HG03460 (cell line): ENCODE measurements at regions not wholly inside any gene's neighbourhood (a gene's known extent, or its start where the extent isn't known, plus 50 kb on each side); places are given as distances from the start of the nearest gene placed in this dataset.
"Not testable (repeated sequence)": the region's sequence is repeated elsewhere in the genome, so short reads cannot be mapped to it uniquely, and the experiment has no call there.

Source experiments
- ATAC-seq: cut with Tn5 transposase; IDR thresholded peaks from one replicate; pipeline ENCODE4 v1.9.1; 2021; ENCODE audit not compliant: unreplicated experiment

- ATAC-seq = no peak
Observed at GRCh38 chr4:137960371-137961050, 281.6 kb downstream of the SLC7A11 start.

GRCh38 chr4:137957806-137958205, 284.3 kb downstream of the SLC7A11 start:
- no peak for ATAC-seq

GRCh38 chr4:137956256-137956655, 285.9 kb downstream of the SLC7A11 start:
- ATAC-seq = no peak

GRCh38 chr4:137955595-137955994, 286.6 kb downstream of the SLC7A11 start:
- no peak for ATAC-seq

GRCh38 chr4:137952116-137952515, 290.0 kb downstream of the SLC7A11 start:
- no peak for ATAC-seq

DNA sequence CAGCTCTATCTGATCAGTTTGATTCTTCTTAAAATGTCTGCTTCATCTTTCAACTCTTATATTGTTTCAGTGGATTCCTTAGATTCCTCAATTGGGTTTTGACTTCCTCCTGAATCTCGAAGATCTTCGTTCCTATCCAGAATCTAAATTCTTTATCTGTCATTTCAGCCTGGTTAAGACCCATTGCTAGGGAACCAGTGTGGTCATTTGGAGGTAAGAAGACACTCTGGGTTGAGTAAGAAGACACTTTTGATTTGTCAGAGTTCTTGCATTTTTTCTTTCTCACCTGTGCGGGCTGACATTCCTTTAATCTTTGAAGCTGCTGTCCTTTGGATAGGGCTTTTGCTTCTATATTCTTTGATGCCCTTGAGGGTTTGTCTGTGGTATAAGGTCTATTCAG, 291.9 kb downstream of the SLC7A11 start:
- no peak for ATAC-seq

- ATAC-seq = no peak
Observed at GRCh38 chr4:137949746-137950145, 292.4 kb downstream of the SLC7A11 start.

- no peak for ATAC-seq
Observed at GRCh38 chr4:137946453-137947174, 295.5 kb downstream of the SLC7A11 start.

GRCh38 chr4:137942815-137943214, 299.3 kb downstream of the SLC7A11 start:
- not testable (repeated sequence) for ATAC-seq

- not testable (repeated sequence) for ATAC-seq
Observed at GRCh38 chr4:137942015-137942515, 300.1 kb downstream of the SLC7A11 start.

- no peak for ATAC-seq
Observed at GRCh38 chr4:137934911-137935310, 307.2 kb downstream of the SLC7A11 start.

DNA sequence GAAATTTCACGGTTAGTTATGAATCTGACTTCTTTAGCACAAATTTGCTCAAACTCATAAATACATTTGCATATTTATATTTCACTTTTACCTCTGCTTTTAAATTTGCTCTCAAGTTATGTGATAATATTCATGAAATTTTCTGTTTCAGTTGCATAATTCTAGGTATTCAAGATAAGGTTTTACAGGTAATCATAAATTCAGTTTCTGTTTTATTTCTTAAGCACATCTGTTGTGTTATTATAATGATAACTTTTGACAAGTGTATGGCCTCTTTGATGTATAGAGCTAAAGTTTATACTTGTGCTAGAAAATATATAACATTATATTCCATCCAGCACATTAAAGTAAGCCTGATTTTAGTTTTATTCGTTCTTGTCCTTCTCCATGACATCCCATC, 308.1 kb downstream of the SLC7A11 start:
- ATAC-seq = no peak

- ATAC-seq = no peak
Observed at GRCh38 chr4:137927972-137928371, 314.2 kb downstream of the SLC7A11 start.

DNA sequence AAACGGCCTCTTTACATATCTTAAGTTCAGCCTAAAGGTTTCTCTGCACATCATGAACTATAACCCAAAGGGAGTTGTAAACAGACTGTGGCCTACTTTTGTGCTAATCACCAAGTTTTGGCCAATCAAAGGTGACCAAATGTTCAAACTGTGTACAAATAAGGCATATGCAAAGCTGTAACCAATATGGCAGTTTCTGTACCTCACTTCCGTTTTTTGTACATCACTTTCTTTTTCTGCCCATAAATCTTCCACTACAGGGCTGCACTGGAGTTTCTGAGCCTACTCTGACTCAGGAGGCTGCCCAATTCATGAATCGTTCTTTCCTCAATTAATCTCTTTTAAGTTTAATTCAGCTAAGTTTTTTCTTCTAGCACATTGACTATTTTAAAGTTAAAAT, 318.7 kb downstream of the SLC7A11 start:
- peak; percentile 49 for ATAC-seq

DNA sequence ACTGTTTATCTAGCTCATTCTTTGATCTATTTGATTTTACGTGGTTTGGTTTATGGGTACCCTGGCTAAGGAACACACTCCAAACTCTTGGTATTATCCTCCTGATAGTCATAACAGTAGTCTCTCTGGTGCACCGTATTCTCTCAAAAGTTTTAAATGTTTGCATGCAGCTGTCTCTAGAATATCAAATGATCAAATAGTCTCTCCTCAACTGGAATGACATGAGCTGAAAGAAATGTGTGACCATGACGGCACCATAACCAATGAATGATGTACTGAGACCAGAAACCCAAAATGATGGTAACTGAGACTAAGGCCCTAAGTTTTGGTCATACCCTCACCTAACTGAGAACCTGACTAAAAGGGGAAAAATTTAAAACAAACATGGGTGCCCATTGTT, 319.4 kb downstream of the SLC7A11 start:
- no peak for ATAC-seq

GRCh38 chr4:137909529-137910309, 332.4 kb downstream of the SLC7A11 start:
- no peak for ATAC-seq

GRCh38 chr4:137905930-137906329, 336.2 kb downstream of the SLC7A11 start:
- ATAC-seq = no peak

GRCh38 chr4:137901114-137901513, 341.0 kb downstream of the SLC7A11 start:
- no peak for ATAC-seq

- no peak for ATAC-seq
Observed at GRCh38 chr4:137896221-137896737, 345.9 kb downstream of the SLC7A11 start.

GRCh38 chr4:137895515-137895914, 346.6 kb downstream of the SLC7A11 start:
- not testable (repeated sequence) for ATAC-seq

GRCh38 chr4:137892134-137892533, 350.0 kb downstream of the SLC7A11 start:
- ATAC-seq = no peak
